ENCODE measurements at regions not wholly inside any gene's neighbourhood (a gene's known extent, or its start where the extent isn't known, plus 50 kb on each side); places are given as distances from the start of the nearest gene placed in this dataset.

GRCh38 chr5:135110785-135111596 is 77.0 kb upstream of the PITX1 start:
- 50% methylated on average over 2 of the region's 11 CpGs for WGBS (ENCODE audit: insufficient coverage, low lambda C conversion rate)
- H3K9me3 ChIP-seq (ENCODE audit: control insufficient read depth, low read depth, low read length), result no peaks in the 10 kb centered on the region
- no peaks in the 10 kb centered on the region for H3K4me1 ChIP-seq (ENCODE audit: control insufficient read depth, insufficient read depth, low read length)
- H3K36me3 ChIP-seq (ENCODE audit: control insufficient read depth, insufficient read depth, low read length), result no peaks in the 10 kb centered on the region
- no peak for DNase-seq
- H3K27ac ChIP-seq (ENCODE audit: low read length), result no peak overlapping the region
- H3K27me3 ChIP-seq (ENCODE audit: control insufficient read depth, insufficient read depth, low read length), result peaks cover 2% of the 10 kb centered on the region
- no peak overlapping the region for H3K4me3 ChIP-seq (ENCODE audit: low read length)

DNA sequence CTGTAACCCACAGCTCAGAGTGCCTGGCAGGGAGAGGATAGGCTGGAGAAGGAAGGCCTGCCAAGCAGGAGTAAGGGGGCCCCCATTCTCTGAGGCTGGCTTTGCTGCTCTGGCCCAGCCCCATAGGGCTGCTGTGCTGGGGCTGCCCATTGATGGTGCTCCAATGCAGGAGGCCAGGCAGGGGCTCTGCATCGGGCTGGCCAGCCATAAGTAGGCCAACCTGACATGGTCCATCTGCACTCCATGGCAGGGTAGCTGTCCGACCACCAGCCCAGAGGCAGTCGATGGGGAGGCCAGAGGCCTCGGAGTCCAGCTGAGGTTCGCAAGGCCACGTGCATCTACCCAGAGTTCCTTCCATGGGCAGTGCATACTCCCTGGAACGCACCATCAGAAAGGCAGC is 75.0 kb upstream of the PITX1 start:
- no peak for DNase-seq
- H3K4me1 ChIP-seq (ENCODE audit: control insufficient read depth, insufficient read depth, low read length), result no peaks in the 10 kb centered on the region
- no peaks in the 10 kb centered on the region for H3K9me3 ChIP-seq (ENCODE audit: control insufficient read depth, low read depth, low read length)
- H3K36me3 ChIP-seq (ENCODE audit: control insufficient read depth, insufficient read depth, low read length), result no peaks in the 10 kb centered on the region
- no CpG with 5 or more reads among the region's 7 CpGs for WGBS (ENCODE audit: insufficient coverage, low lambda C conversion rate)
- no peak overlapping the region for H3K27ac ChIP-seq (ENCODE audit: low read length)
- no peak overlapping the region for H3K4me3 ChIP-seq (ENCODE audit: low read length)
- H3K27me3 ChIP-seq (ENCODE audit: control insufficient read depth, insufficient read depth, low read length), result no peaks in the 10 kb centered on the region

GRCh38 chr5:135108569-135108968 is 74.5 kb upstream of the PITX1 start:
- Histone ChIP-seq H3K4me3 (ENCODE audit: low read length) (no peak overlapping the region), H3K4me1 (ENCODE audit: control insufficient read depth, insufficient read depth, low read length) (no peaks in the 10 kb centered on the region), H3K27ac (ENCODE audit: low read length) (no peak overlapping the region), H3K27me3 (ENCODE audit: control insufficient read depth, insufficient read depth, low read length) (no peaks in the 10 kb centered on the region), H3K9me3 (ENCODE audit: control insufficient read depth, low read depth, low read length) (no peaks in the 10 kb centered on the region), H3K36me3 (ENCODE audit: control insufficient read depth, insufficient read depth, low read length) (no peaks in the 10 kb centered on the region)
- DNase-seq, result no peak
- no CpG with 5 or more reads among the region's 3 CpGs for WGBS (ENCODE audit: insufficient coverage, low lambda C conversion rate)

DNA sequence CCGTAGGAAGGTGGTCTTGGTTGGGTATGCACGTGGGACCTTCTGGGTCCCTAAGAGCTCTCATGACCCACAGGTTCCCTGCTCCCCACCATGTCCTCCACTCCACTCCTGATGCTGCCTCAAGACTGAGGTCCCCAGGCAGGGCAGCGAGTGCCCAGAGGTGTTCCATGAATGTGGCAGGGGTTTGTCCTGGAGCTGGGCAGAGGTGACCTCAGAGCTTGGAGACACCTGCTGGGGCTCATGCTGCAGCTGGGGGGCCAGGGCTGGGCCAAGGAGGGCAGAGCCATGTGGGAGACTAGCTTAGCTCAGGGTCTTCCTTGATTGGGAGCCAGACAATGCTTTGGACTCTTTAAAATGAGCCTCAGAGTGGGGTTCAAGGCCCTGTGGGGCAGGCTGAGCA is 74.0 kb upstream of the PITX1 start:
- Histone ChIP-seq H3K27me3 (ENCODE audit: control insufficient read depth, insufficient read depth, low read length) (no peaks in the 10 kb centered on the region), H3K27ac (ENCODE audit: low read length) (no peak overlapping the region), H3K9me3 (ENCODE audit: control insufficient read depth, low read depth, low read length) (no peaks in the 10 kb centered on the region), H3K4me3 (ENCODE audit: low read length) (no peak overlapping the region), H3K4me1 (ENCODE audit: control insufficient read depth, insufficient read depth, low read length) (no peaks in the 10 kb centered on the region), H3K36me3 (ENCODE audit: control insufficient read depth, insufficient read depth, low read length) (no peaks in the 10 kb centered on the region)
- no peak for DNase-seq
- no CpG with 5 or more reads among the region's 3 CpGs for WGBS (ENCODE audit: insufficient coverage, low lambda C conversion rate)

DNA sequence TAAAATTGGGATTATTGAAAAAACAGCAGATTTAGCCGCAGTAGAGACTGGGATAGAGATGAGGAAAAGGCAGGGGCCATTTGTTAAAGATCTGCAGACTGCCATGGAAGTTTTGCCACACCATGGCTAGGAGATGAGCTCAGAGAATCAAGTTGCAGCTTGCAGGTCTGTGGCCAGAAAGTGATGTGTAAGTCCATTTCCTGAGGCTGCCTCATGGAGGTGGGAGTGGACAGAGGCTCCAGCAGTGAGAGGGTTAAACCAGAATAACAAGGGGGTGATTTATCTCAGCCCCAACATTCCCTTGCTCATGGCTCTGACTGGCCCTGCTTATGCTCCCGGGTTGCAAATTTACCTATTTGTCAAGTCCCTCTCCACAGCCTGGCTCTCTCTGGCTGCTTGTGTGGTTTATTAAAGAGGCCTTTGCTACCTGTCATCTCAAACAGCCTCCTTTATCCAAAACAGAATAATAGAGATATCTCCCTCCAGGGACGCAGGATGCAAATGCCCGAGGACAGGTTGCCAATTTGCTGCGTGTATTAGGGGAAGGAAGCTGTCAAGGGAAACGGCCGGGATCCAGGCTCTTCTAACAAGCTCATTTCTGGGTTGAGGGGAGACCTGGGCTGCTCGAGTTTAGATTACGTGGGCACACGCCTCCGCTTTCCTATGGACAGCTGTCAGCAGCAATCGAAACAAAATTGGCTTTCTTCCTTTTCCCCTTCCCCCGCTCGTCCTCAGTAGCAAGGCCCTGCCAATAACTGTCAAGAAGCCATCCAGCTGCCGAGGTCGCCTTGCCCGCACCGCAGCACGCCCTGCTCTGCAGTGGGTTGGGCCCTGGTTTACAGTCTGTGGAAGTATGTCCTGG is 72.8 kb upstream of the PITX1 start:
- H3K36me3 ChIP-seq (ENCODE audit: control insufficient read depth, insufficient read depth, low read length), result no peaks in the 10 kb centered on the region
- H3K27me3 ChIP-seq (ENCODE audit: control insufficient read depth, insufficient read depth, low read length), result no peaks in the 10 kb centered on the region
- WGBS (ENCODE audit: insufficient coverage, low lambda C conversion rate), result no CpG with 5 or more reads among the region's 19 CpGs
- H3K9me3 ChIP-seq (ENCODE audit: control insufficient read depth, low read depth, low read length), result no peaks in the 10 kb centered on the region
- H3K4me1 ChIP-seq (ENCODE audit: control insufficient read depth, insufficient read depth, low read length), result no peaks in the 10 kb centered on the region
- DNase-seq, result no peak
- no peak overlapping the region for H3K27ac ChIP-seq (ENCODE audit: low read length)
- H3K4me3 ChIP-seq (ENCODE audit: low read length), result no peak overlapping the region

DNA sequence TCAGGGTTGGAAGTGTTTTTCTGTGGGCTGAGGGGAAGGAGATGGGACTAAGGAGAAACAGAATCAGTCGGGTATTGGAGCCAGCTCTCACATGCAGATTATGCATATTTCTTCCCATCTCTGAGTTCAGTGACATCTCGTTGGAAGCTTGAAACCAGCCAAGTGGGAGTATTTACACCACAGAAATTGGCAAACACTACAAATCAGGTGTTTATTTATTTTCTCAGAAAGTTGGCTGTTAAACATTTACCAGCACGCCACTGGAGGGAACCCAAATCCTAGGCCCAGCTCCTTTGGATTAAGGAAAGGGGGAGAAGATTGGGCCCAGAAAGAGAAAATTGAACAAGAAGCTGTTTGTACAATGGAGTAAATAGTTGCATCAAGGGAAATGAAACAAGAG is 72.1 kb upstream of the PITX1 start:
- H3K27ac ChIP-seq (ENCODE audit: low read length), result no peak overlapping the region
- WGBS (ENCODE audit: insufficient coverage, low lambda C conversion rate), result no CpG with 5 or more reads among the region's 3 CpGs
- H3K4me1 ChIP-seq (ENCODE audit: control insufficient read depth, insufficient read depth, low read length), result no peaks in the 10 kb centered on the region
- no peaks in the 10 kb centered on the region for H3K27me3 ChIP-seq (ENCODE audit: control insufficient read depth, insufficient read depth, low read length)
- H3K4me3 ChIP-seq (ENCODE audit: low read length), result no peak overlapping the region
- H3K36me3 ChIP-seq (ENCODE audit: control insufficient read depth, insufficient read depth, low read length), result no peaks in the 10 kb centered on the region
- no peak for DNase-seq
- no peaks in the 10 kb centered on the region for H3K9me3 ChIP-seq (ENCODE audit: control insufficient read depth, low read depth, low read length)

- DNase-seq, result no peak
- no peak overlapping the region for H3K4me3 ChIP-seq (ENCODE audit: low read length)
- H3K27me3 ChIP-seq (ENCODE audit: control insufficient read depth, insufficient read depth, low read length), result no peaks in the 10 kb centered on the region
- H3K27ac ChIP-seq (ENCODE audit: low read length), result no peak overlapping the region
- no peaks in the 10 kb centered on the region for H3K4me1 ChIP-seq (ENCODE audit: control insufficient read depth, insufficient read depth, low read length)
- H3K36me3 ChIP-seq (ENCODE audit: control insufficient read depth, insufficient read depth, low read length), result no peaks in the 10 kb centered on the region
- no peaks in the 10 kb centered on the region for H3K9me3 ChIP-seq (ENCODE audit: control insufficient read depth, low read depth, low read length)
- no CpG with 5 or more reads among the region's 3 CpGs for WGBS (ENCODE audit: insufficient coverage, low lambda C conversion rate)
Measured at GRCh38 chr5:135105105-135105484, 71.1 kb upstream of the PITX1 start.

DNA sequence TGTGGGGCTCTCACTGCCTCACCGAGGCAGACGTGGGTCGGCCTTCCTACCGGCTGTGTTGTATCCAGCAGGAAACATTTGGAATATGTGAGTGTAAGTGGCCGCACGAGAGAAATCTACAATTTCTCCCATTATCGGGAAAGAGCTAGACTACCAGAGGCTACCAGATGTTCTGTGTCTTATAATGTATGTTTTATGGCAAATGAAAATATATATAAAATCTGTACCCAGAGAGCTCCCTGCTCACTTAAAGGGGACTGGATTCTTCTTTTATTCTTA is 69.5 kb upstream of the PITX1 start:
- Histone ChIP-seq H3K4me3 (ENCODE audit: low read length) (no peak overlapping the region), H3K4me1 (ENCODE audit: control insufficient read depth, insufficient read depth, low read length) (no peaks in the 10 kb centered on the region), H3K27ac (ENCODE audit: low read length) (no peak overlapping the region), H3K36me3 (ENCODE audit: control insufficient read depth, insufficient read depth, low read length) (no peaks in the 10 kb centered on the region), H3K9me3 (ENCODE audit: control insufficient read depth, low read depth, low read length) (no peaks in the 10 kb centered on the region), H3K27me3 (ENCODE audit: control insufficient read depth, insufficient read depth, low read length) (no peaks in the 10 kb centered on the region)
- DNase-seq, result no peak
- no CpG with 5 or more reads among the region's 7 CpGs for WGBS (ENCODE audit: insufficient coverage, low lambda C conversion rate)

GRCh38 chr5:135102716-135103574 is 68.9 kb upstream of the PITX1 start:
- no CpG with 5 or more reads among the region's 7 CpGs for WGBS (ENCODE audit: insufficient coverage, low lambda C conversion rate)
- H3K27me3 ChIP-seq (ENCODE audit: control insufficient read depth, insufficient read depth, low read length), result no peaks in the 10 kb centered on the region
- no peaks in the 10 kb centered on the region for H3K36me3 ChIP-seq (ENCODE audit: control insufficient read depth, insufficient read depth, low read length)
- H3K9me3 ChIP-seq (ENCODE audit: control insufficient read depth, low read depth, low read length), result no peaks in the 10 kb centered on the region
- H3K4me3 ChIP-seq (ENCODE audit: low read length), result no peak overlapping the region
- DNase-seq, result no peak
- no peak overlapping the region for H3K27ac ChIP-seq (ENCODE audit: low read length)
- no peaks in the 10 kb centered on the region for H3K4me1 ChIP-seq (ENCODE audit: control insufficient read depth, insufficient read depth, low read length)

GRCh38 chr5:135100431-135100830 is 66.4 kb upstream of the PITX1 start:
- Histone ChIP-seq H3K27ac (ENCODE audit: low read length) (no peak overlapping the region), H3K4me1 (ENCODE audit: control insufficient read depth, insufficient read depth, low read length) (no peaks in the 10 kb centered on the region), H3K27me3 (ENCODE audit: control insufficient read depth, insufficient read depth, low read length) (no peaks in the 10 kb centered on the region), H3K9me3 (ENCODE audit: control insufficient read depth, low read depth, low read length) (no peaks in the 10 kb centered on the region), H3K36me3 (ENCODE audit: control insufficient read depth, insufficient read depth, low read length) (no peaks in the 10 kb centered on the region), H3K4me3 (ENCODE audit: low read length) (no peak overlapping the region)
- DNase-seq, result no peak
- WGBS (ENCODE audit: insufficient coverage, low lambda C conversion rate), result 80% methylated on average over 1 of the region's 6 CpGs
